ENCODE measurements at regions not wholly inside any gene's neighbourhood (a gene's known extent, or its start where the extent isn't known, plus 50 kb on each side); places are given as distances from the start of the nearest gene placed in this dataset.

GRCh38 chr20:21019814-21020658 is 86.1 kb downstream of the LINC00237 start (continued):
- TF ChIP-seq KIAA2018 (CRISPR knock-in tag; IDR thresholded peaks at IDR 0.05; ENCODE audit: borderline replicate concordance) (no peak), ELK4 (CRISPR knock-in tag; IDR thresholded peaks at IDR 0.05; ENCODE audit: borderline replicate concordance) (no peak), TEF (CRISPR knock-in tag; IDR thresholded peaks at IDR 0.05) (no peak), ZNF773 (CRISPR knock-in tag; IDR thresholded peaks at IDR 0.05; ENCODE audit: borderline replicate concordance) (no peak), ZBTB10 (CRISPR knock-in tag; IDR thresholded peaks at IDR 0.05; ENCODE audit: borderline replicate concordance) (no peak), ZNF562 (CRISPR knock-in tag; IDR thresholded peaks at IDR 0.05; ENCODE audit: borderline replicate concordance) (no peak), REXO4 (CRISPR knock-in tag; IDR thresholded peaks at IDR 0.05; ENCODE audit: borderline replicate concordance) (no peak), ZNF724P (CRISPR knock-in tag; IDR thresholded peaks at IDR 0.05; ENCODE audit: borderline replicate concordance) (no peak), E2F1 (CRISPR knock-in tag; IDR thresholded peaks at IDR 0.05) (no peak), ZNF589 (CRISPR knock-in tag; conservative IDR thresholded peaks at IDR 0.05) (no peak), ZSCAN21 (CRISPR knock-in tag; IDR thresholded peaks at IDR 0.05; ENCODE audit: borderline replicate concordance) (no peak), HMG20A (CRISPR knock-in tag; IDR thresholded peaks at IDR 0.05; ENCODE audit: borderline replicate concordance) (no peak)
